Skeletal muscle cell (primary cell): ENCODE measurements at regions not wholly inside any gene's neighbourhood (a gene's known extent, or its start where the extent isn't known, plus 50 kb on each side); places are given as distances from the start of the nearest gene placed in this dataset.

ENCODE experiments used
- DNase-seq: peaks from one replicate; pipeline ENCODE4 v3.0.0-alpha.2; 2010; ENCODE audit warnings: low read depth
- H3K4me3 ChIP-seq: 2 replicates; pipeline ENCODE4 v1.5.1; 2011; ENCODE audit warnings: low read depth, mild to moderate bottlenecking, control low read depth, low read length, moderate library complexity

- no peak overlapping the region for H3K4me3 ChIP-seq
- no peak for DNase-seq
Observed at GRCh38 chr2:167900435-167901114, 346.8 kb downstream of the STK39 start.

DNA sequence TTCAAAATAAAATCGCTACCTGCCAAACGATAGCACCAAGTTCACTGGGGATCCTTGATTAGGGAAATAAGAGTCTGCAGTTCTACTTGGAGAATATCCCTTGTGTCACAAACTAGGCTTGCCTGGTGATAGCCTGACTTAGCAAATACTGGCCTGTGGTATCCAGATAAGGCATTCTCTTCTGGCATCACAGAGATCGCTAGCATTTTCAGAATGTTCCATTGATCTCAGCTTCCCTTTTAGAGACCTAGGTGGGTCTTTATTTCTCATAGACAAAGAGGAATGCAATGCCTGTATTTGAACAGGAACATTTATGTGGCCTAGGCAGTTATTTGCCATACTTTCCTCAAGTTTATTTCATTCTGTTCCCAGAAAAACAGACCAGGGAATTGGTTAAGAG, 349.1 kb downstream of the STK39 start:
- H3K4me3 ChIP-seq = no peak overlapping the region
- no peak for DNase-seq

DNA sequence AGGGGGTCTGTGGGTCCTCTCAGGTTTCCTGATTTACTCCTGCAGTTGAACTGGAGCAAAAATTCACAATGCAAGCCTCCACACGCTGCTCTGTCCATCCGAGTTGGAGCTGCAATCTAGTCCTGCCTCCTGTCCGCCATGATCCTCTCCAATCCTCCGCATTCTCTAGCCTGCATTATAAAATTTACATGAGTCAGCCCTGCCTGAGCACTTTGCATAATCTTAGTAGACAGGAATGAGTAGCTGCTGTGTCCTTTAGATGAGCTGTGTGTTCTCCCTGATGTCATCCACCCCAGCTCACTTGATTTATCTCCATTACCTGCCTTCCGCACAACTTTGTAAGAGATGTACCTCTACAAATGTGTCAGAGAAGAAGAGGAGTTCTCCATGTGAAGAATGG, 355.6 kb downstream of the STK39 start:
- H3K4me3 ChIP-seq = no peak overlapping the region
- DNase-seq = no peak

- no peak overlapping the region for H3K4me3 ChIP-seq
- DNase-seq = no peak
Observed at GRCh38 chr2:167890739-167891138, 356.7 kb downstream of the STK39 start.

GRCh38 chr2:167880415-167880814, 367.0 kb downstream of the STK39 start:
- no peak for DNase-seq

GRCh38 chr2:167875529-167875928, 371.9 kb downstream of the STK39 start:
- no peak overlapping the region for H3K4me3 ChIP-seq
- no peak for DNase-seq

More at GRCh38 chr2:167880415-167880814, 367.0 kb downstream of the STK39 start:
- no peak overlapping the region for H3K4me3 ChIP-seq

DNA sequence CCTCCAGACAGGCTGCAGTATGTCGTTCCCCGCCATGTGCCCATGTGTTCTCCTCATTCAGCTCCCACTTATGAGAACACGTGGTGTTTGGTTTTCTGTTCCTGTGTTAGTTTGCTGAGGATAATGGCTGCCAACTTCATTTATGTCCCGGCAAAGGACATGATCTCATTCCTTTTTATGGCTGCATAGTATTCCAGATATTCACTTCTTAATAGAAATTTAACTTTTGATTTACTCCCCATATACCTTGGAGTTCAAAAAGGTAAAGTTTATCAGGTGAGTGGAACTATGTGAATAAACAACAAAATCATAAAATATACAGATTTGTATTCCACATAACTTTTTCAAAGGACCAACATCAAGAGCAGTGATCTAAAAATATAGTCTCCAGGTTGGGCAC, 372.6 kb downstream of the STK39 start:
- no peak overlapping the region for H3K4me3 ChIP-seq
- no peak for DNase-seq

GRCh38 chr2:167871286-167871685, 376.1 kb downstream of the STK39 start:
- no peak for DNase-seq
- no peak overlapping the region for H3K4me3 ChIP-seq

- H3K4me3 ChIP-seq = no peak overlapping the region
- DNase-seq = no peak
Observed at GRCh38 chr2:167869200-167869599, 378.2 kb downstream of the STK39 start.

GRCh38 chr2:167863377-167863776, 384.0 kb downstream of the STK39 start:
- H3K4me3 ChIP-seq = no peak overlapping the region
- no peak for DNase-seq

GRCh38 chr2:167862782-167863181, 384.6 kb downstream of the STK39 start:
- H3K4me3 ChIP-seq = no peak overlapping the region
- DNase-seq = peak; percentile 8

DNA sequence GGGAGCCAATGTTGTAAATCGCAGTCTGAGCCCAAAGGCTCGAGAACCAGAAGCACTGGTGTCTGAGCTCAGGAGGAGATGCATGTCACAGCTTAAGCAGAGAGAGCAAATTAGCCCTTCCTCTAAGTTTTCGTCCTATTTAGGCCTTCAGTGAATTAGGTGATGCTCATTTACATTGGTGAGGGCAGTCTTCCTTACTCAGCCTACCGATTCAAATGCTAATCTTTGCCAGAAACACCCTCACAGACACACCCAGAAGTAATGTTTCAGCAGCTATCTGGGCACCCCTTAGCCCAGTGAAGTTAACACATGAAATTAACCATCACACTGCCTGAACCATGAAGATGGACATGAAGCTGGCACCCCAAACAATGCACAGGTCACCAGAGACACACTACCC, 385.1 kb downstream of the STK39 start:
- no peak for DNase-seq
- no peak overlapping the region for H3K4me3 ChIP-seq

- DNase-seq = no peak
Observed at GRCh38 chr2:167861574-167862193, 385.7 kb downstream of the STK39 start.

GRCh38 chr2:167860082-167860481, 387.3 kb downstream of the STK39 start:
- DNase-seq = no peak
- H3K4me3 ChIP-seq = no peak overlapping the region

More at GRCh38 chr2:167861574-167862193, 385.7 kb downstream of the STK39 start:
- no peak overlapping the region for H3K4me3 ChIP-seq

GRCh38 chr2:167859676-167860075, 387.7 kb downstream of the STK39 start:
- H3K4me3 ChIP-seq = no peak overlapping the region
- no peak for DNase-seq

DNA sequence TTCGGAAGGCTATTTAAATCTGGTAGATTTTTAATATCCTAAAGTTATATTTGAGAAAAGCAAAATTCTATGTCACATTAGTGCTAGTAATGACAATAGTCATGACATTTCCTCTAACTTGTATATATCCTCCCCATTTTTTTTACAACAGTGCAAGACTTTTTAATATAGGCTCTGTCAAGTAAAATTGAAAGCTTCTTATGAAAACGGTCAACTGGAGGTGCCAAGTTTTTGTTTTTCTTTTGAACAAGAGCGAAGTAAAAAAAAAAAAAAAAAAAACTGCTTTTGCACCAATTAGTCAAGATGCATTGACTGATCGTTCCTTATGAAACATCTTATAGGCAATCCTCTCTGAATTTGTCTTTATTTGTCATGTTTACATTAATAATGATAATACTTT, 389.3 kb downstream of the STK39 start:
- H3K4me3 ChIP-seq = no peak overlapping the region
- DNase-seq = no peak

DNA sequence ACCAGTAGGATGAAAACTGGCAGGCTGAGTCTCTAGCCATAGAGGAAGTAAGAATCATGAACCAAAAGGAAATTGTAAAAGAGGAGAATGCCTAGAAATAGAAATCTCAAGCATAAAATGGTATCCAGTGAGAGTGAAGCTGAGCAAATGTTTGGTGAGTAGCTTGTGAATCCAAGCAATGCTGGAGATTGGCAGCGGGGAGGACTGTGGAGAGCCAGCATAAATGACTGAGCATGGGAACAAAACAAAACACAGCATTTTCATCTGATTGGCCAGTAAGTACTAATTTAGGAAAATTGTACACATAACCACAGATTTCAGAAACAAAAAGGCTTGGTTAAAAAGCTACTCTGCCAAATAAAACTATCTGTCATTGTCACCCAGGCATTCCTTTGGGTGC, 390.0 kb downstream of the STK39 start:
- H3K4me3 ChIP-seq = no peak overlapping the region
- no peak for DNase-seq

DNA sequence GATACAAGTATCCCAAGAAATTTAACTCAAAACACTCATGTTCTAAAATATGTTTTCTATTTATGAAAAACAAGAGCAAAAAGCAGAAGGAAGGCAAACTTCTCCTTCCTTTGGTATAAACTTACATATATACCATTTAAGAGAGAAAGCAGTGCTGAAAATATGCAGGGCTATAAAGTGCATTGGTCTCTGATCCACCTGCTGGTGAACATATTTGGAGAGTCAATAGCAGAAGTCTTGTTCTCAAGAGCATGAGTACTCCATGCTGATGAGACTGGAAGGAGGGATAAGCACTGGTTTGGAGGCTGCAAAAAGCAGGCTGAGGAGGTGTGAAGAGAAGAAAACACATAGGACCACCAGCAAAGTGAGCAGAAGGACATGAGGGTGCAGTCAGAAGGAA, 391.2 kb downstream of the STK39 start:
- no peak for DNase-seq

DNA sequence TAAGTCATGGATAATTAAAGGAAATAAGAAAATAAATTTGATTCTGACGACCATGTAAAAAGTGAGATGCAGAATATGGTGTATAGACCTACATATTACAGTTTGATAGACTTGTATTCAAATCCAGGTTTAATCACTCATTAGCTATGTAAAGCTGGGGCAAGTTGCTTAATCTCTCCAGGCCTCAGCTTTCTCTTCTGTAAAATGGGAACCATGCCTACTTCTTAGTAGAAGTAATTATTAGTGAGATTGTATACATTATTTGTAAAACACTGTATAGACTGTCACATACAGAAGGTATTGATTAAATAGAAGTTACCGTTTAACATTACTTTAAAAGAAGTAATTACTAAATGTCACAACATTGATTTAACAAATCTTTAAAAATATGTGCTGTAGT, 392.2 kb downstream of the STK39 start:
- no peak overlapping the region for H3K4me3 ChIP-seq
- DNase-seq = no peak

More for the DNA sequence above, 391.2 kb downstream of the STK39 start:
- H3K4me3 ChIP-seq = no peak overlapping the region

DNA sequence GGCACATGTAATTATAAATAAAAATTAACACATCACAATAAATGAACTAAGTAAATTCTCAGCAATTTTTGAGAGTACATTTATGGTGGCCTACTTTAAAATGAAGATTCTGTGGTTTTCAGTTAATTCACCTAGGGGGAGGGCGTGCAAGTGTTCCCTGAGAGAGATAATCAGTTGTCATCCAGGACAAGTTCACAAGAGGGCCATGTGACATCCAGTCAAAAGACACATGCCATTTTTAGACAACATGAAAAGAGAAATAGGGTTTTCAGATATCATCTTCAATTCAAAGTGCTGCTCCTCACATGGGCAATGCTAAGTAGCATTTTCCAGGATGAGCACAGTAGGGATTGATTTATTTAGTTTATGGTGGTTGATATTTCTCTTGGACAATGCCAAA, 393.7 kb downstream of the STK39 start:
- no peak overlapping the region for H3K4me3 ChIP-seq
- no peak for DNase-seq

DNA sequence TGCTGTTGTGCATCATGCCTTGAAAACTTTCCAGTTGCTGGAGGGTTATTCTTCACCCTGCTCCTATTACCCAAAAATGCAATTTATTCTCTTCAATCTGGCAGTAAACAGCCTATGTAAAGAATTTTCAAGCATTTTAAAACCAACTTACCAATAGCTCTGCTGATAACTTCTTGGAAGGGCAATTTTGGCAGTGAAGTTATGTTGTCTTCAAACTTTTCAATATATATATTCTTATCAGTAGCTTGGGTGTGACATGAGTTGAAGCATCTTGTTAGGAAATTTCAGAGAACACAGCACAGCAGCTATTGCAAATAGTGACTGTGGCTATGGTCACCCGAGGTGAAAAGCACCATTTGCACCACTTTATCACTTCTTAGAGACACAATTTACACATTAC, 395.5 kb downstream of the STK39 start:
- no peak overlapping the region for H3K4me3 ChIP-seq
- no peak for DNase-seq
